ENCODE measurements at regions not wholly inside any gene's neighbourhood (a gene's known extent, or its start where the extent isn't known, plus 50 kb on each side); places are given as distances from the start of the nearest gene placed in this dataset.
"Not testable (repeated sequence)": the region's sequence is repeated elsewhere in the genome, so short reads cannot be mapped to it uniquely, and the experiment has no call there.

- Mint-ChIP-seq H3K9me3 (peaks cover 11% of the 10 kb centered on the region), H3K4me3 (no peak overlapping the region), H3K4me1 (ENCODE audit: unreplicated experiment) (peaks cover 4% of the 10 kb centered on the region), H3K27ac (no peak overlapping the region), H3K27me3 (no peaks in the 10 kb centered on the region), H3K36me3 (no peaks in the 10 kb centered on the region)
- DNase-seq (ENCODE audit: extremely low spot score, unreplicated experiment) = no peak
- no peak for TF ChIP-seq CTCF (conservative IDR thresholded peaks at IDR 0.05)
Observed at GRCh38 chr6:16042751-16043150, 86.1 kb upstream of the MYLIP start.

- no peak overlapping the region for H3K27ac Mint-ChIP-seq
- peaks cover 4% of the 10 kb centered on the region for H3K4me1 Mint-ChIP-seq (ENCODE audit: unreplicated experiment)
- no peaks in the 10 kb centered on the region for H3K27me3 Mint-ChIP-seq
- DNase-seq (ENCODE audit: extremely low spot score, unreplicated experiment) = no peak
- no peak for TF ChIP-seq CTCF (conservative IDR thresholded peaks at IDR 0.05)
- no peak overlapping the region for H3K4me3 Mint-ChIP-seq
- H3K9me3 Mint-ChIP-seq = peaks cover 11% of the 10 kb centered on the region
- no peaks in the 10 kb centered on the region for H3K36me3 Mint-ChIP-seq
Observed at GRCh38 chr6:16041327-16041726, 87.6 kb upstream of the MYLIP start.

GRCh38 chr6:16040628-16040974, 88.3 kb upstream of the MYLIP start:
- Mint-ChIP-seq H3K27me3 (no peaks in the 10 kb centered on the region), H3K9me3 (peaks cover 6% of the 10 kb centered on the region), H3K36me3 (no peaks in the 10 kb centered on the region), H3K4me1 (ENCODE audit: unreplicated experiment) (peaks cover 4% of the 10 kb centered on the region), H3K4me3 (no peak overlapping the region), H3K27ac (no peak overlapping the region)
- no peak for DNase-seq (ENCODE audit: extremely low spot score, unreplicated experiment)
- TF ChIP-seq CTCF (conservative IDR thresholded peaks at IDR 0.05) = no peak

- not testable (repeated sequence) for H3K4me3 Mint-ChIP-seq; H3K36me3 Mint-ChIP-seq; H3K27ac Mint-ChIP-seq; H3K9me3 Mint-ChIP-seq; DNase-seq (ENCODE audit: extremely low spot score, unreplicated experiment); H3K4me1 Mint-ChIP-seq (ENCODE audit: unreplicated experiment); H3K27me3 Mint-ChIP-seq
Observed at GRCh38 chr6:16039892-16040627, 88.8 kb upstream of the MYLIP start.

GRCh38 chr6:16038938-16039337, 89.9 kb upstream of the MYLIP start:
- no peaks in the 10 kb centered on the region for H3K27me3 Mint-ChIP-seq
- peaks cover 3% of the 10 kb centered on the region for H3K4me1 Mint-ChIP-seq (ENCODE audit: unreplicated experiment)
- H3K27ac Mint-ChIP-seq = no peak overlapping the region
- TF ChIP-seq CTCF (conservative IDR thresholded peaks at IDR 0.05) = no peak
- DNase-seq (ENCODE audit: extremely low spot score, unreplicated experiment) = no peak
- no peaks in the 10 kb centered on the region for H3K36me3 Mint-ChIP-seq
- H3K9me3 Mint-ChIP-seq = peaks cover 5% of the 10 kb centered on the region
- H3K4me3 Mint-ChIP-seq = no peak overlapping the region

- no peaks in the 10 kb centered on the region for H3K9me3 Mint-ChIP-seq
Observed at GRCh38 chr6:16035488-16036080, 93.3 kb upstream of the MYLIP start.

More at GRCh38 chr6:16035488-16036080, 93.3 kb upstream of the MYLIP start:
- H3K27ac Mint-ChIP-seq = no peak overlapping the region
- H3K4me3 Mint-ChIP-seq = no peak overlapping the region
- H3K27me3 Mint-ChIP-seq = no peaks in the 10 kb centered on the region
- no peak for DNase-seq (ENCODE audit: extremely low spot score, unreplicated experiment)
- H3K4me1 Mint-ChIP-seq (ENCODE audit: unreplicated experiment) = peaks cover 6% of the 10 kb centered on the region
- no peaks in the 10 kb centered on the region for H3K36me3 Mint-ChIP-seq
- TF ChIP-seq CTCF (conservative IDR thresholded peaks at IDR 0.05) = no peak
